SK-N-MC (cell line): ENCODE measurements at regions not wholly inside any gene's neighbourhood (a gene's known extent, or its start where the extent isn't known, plus 50 kb on each side); places are given as distances from the start of the nearest gene placed in this dataset.

ENCODE experiments used
- DNase-seq: peaks from one replicate; pipeline ENCODE4 v3.0.0-alpha.2; 2011; ENCODE audit warnings: low read depth, low spot score
- H3K27ac ChIP-seq: fragments of 200-600 bp; sonication (generic); 2 replicates; pipeline ENCODE4 v1.5.1; 2016; ENCODE audit warnings: mixed run types
- H3K36me3 ChIP-seq: fragments of 200-600 bp; sonication (generic); 2 replicates; pipeline ENCODE4 v1.6.1; 2017; ENCODE audit warnings: antibody characterized with exemption, low read length, mixed read lengths; ENCODE audit not compliant: insufficient read depth
- H3K4me3 ChIP-seq: fragments of 200-600 bp; sonication (generic); 2 replicates; pipeline ENCODE4 v1.5.1; 2016
- H3K9ac ChIP-seq: fragments of 200-600 bp; sonication (generic); 2 replicates; pipeline ENCODE4 v1.8.0; 2017; ENCODE audit warnings: mixed run types, mixed read lengths; ENCODE audit not compliant: insufficient read length
- H3K9me3 ChIP-seq: fragments of 200-600 bp; sonication (generic); 2 replicates; pipeline ENCODE4 v1.6.1; 2017; ENCODE audit warnings: low read depth, mild to moderate bottlenecking, antibody characterized with exemption, low read length, moderate library complexity, mixed read lengths
- EZH2 ChIP-seq: fragments of 200-600 bp; sonication (generic); IDR thresholded peaks from one replicate; pipeline ENCODE4 v1.6.1; 2017; ENCODE audit warnings: antibody characterized with exemption
- FOXP2 ChIP-seq: optimal IDR thresholded peaks from 2 replicates; pipeline ENCODE3; 2011; ENCODE audit warnings: mild to moderate bottlenecking, moderate library complexity; ENCODE audit not compliant: insufficient read depth; ENCODE audit errors: extremely low read length, control extremely low read depth
- POLR2AphosphoS5 ChIP-seq: IDR thresholded peaks from 2 replicates; pipeline ENCODE4 v1.6.1; 2012; ENCODE audit warnings: mild to moderate bottlenecking, low read depth, low read length, borderline replicate concordance

- H3K4me3 ChIP-seq, result no peak overlapping the region
- no peak for TF ChIP-seq EZH2
- TF ChIP-seq FOXP2, result no peak
- TF ChIP-seq POLR2AphosphoS5, result no peak
- no peaks in the 10 kb centered on the region for H3K36me3 ChIP-seq
- no peak overlapping the region for H3K9ac ChIP-seq
- no peak for DNase-seq
- H3K9me3 ChIP-seq, result no peaks in the 10 kb centered on the region
- no peak overlapping the region for H3K27ac ChIP-seq
These were observed 717.1 kb downstream of the CDH9 start for GRCh38 chr5:26321278-26321677.

- H3K4me3 ChIP-seq, result no peak overlapping the region
- H3K9me3 ChIP-seq, result no peaks in the 10 kb centered on the region
- DNase-seq, result no peak
- no peak overlapping the region for H3K9ac ChIP-seq
- no peaks in the 10 kb centered on the region for H3K36me3 ChIP-seq
- TF ChIP-seq EZH2 (no peak), POLR2AphosphoS5 (no peak), FOXP2 (no peak)
- H3K27ac ChIP-seq, result no peak overlapping the region
These were observed 728.0 kb downstream of the CDH9 start for GRCh38 chr5:26310415-26310814.

- no peak for TF ChIP-seq POLR2AphosphoS5
- no peak for TF ChIP-seq EZH2
- TF ChIP-seq FOXP2, result no peak
- no peak for DNase-seq
- Histone ChIP-seq H3K9ac (no peak overlapping the region), H3K27ac (no peak overlapping the region), H3K9me3 (no peaks in the 10 kb centered on the region), H3K36me3 (no peaks in the 10 kb centered on the region), H3K4me3 (no peak overlapping the region)
These were observed 742.8 kb downstream of the CDH9 start for GRCh38 chr5:26295541-26295940.

GRCh38 chr5:26282190-26282589, 756.2 kb downstream of the CDH9 start:
- Histone ChIP-seq H3K4me3 (no peak overlapping the region), H3K9me3 (no peaks in the 10 kb centered on the region), H3K9ac (no peak overlapping the region), H3K27ac (no peak overlapping the region), H3K36me3 (no peaks in the 10 kb centered on the region)
- no peak for DNase-seq
- no peak for TF ChIP-seq EZH2
- TF ChIP-seq FOXP2, result no peak
- TF ChIP-seq POLR2AphosphoS5, result no peak

GRCh38 chr5:26278078-26278477, 760.3 kb downstream of the CDH9 start:
- H3K27ac ChIP-seq, result no peak overlapping the region
- no peak for TF ChIP-seq POLR2AphosphoS5
- DNase-seq, result no peak

GRCh38 chr5:26259081-26259480, 779.3 kb downstream of the CDH9 start:
- Histone ChIP-seq H3K9ac (no peak overlapping the region), H3K4me3 (no peak overlapping the region), H3K9me3 (no peaks in the 10 kb centered on the region), H3K27ac (no peak overlapping the region), H3K36me3 (no peaks in the 10 kb centered on the region)
- no peak for DNase-seq
- TF ChIP-seq EZH2 (no peak), FOXP2 (no peak), POLR2AphosphoS5 (no peak)

More at GRCh38 chr5:26278078-26278477, 760.3 kb downstream of the CDH9 start:
- no peak overlapping the region for H3K4me3 ChIP-seq
- no peaks in the 10 kb centered on the region for H3K9me3 ChIP-seq
- no peak overlapping the region for H3K9ac ChIP-seq
- no peaks in the 10 kb centered on the region for H3K36me3 ChIP-seq

GRCh38 chr5:26245321-26245720, 793.1 kb downstream of the CDH9 start:
- H3K9ac ChIP-seq, result no peak overlapping the region
- TF ChIP-seq POLR2AphosphoS5 (no peak), FOXP2 (no peak)
- H3K9me3 ChIP-seq, result no peaks in the 10 kb centered on the region
- no peak overlapping the region for H3K27ac ChIP-seq
- no peak for DNase-seq
- no peaks in the 10 kb centered on the region for H3K36me3 ChIP-seq
- H3K4me3 ChIP-seq, result no peak overlapping the region

GRCh38 chr5:26239588-26239987, 798.8 kb downstream of the CDH9 start:
- Histone ChIP-seq H3K9ac (no peak overlapping the region), H3K4me3 (no peak overlapping the region), H3K36me3 (no peaks in the 10 kb centered on the region), H3K27ac (no peak overlapping the region), H3K9me3 (no peaks in the 10 kb centered on the region)
- DNase-seq, result no peak
- TF ChIP-seq EZH2 (no peak), FOXP2 (no peak), POLR2AphosphoS5 (no peak)

GRCh38 chr5:26237489-26237888, 800.9 kb downstream of the CDH9 start:
- DNase-seq, result no peak
- Histone ChIP-seq H3K9ac (no peak overlapping the region), H3K36me3 (no peaks in the 10 kb centered on the region), H3K4me3 (no peak overlapping the region), H3K27ac (no peak overlapping the region), H3K9me3 (no peaks in the 10 kb centered on the region)
- TF ChIP-seq FOXP2 (no peak), EZH2 (no peak), POLR2AphosphoS5 (no peak)

GRCh38 chr5:26236936-26237335, 801.5 kb downstream of the CDH9 start:
- H3K4me3 ChIP-seq, result no peak overlapping the region
- no peak overlapping the region for H3K9ac ChIP-seq
- no peaks in the 10 kb centered on the region for H3K9me3 ChIP-seq
- H3K36me3 ChIP-seq, result no peaks in the 10 kb centered on the region
- no peak for DNase-seq
- TF ChIP-seq FOXP2 (no peak), EZH2 (no peak), POLR2AphosphoS5 (no peak)
- H3K27ac ChIP-seq, result no peak overlapping the region
